Mucosa of gallbladder (tissue), 1 donor: ENCODE measurements at regions not wholly inside any gene's neighbourhood (a gene's known extent, or its start where the extent isn't known, plus 50 kb on each side); places are given as distances from the start of the nearest gene placed in this dataset.

Experiments
- DNase-seq: peaks from one replicate; pipeline ENCODE4 v3.0.0-alpha.2; 2020; ENCODE audit warnings: low spot score
- donor health status: DM: no; HTN: no; CAD: no.

DNA sequence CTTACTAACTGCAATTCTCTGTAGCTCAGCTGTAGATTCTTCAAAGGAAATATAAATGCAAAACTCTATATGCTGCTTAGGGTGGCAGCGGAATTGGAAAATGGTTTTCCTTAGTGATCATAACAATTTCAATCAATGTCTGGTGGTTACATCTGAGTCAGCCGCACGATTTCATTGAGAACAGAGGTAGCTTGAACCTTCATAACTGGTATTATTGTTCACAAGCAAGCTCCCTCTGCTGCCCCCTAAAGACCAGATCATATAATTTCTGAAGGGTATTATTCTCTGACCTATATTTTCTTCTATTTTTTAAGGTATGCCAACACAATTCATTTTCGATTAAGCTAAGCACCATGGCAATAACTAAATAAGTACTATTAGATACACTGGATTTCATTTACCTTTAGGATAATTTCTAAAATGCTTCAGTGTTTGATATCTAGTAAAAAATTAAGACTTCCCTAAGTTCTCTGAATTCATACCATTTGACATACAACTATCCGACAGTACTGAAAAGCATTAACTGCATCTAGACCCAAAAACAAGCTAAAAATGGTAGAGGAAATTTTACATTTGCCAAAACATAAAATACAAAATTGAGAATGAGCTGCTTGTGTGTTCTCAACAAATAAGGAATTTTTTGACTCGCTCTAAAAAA lies 181.1 kb upstream of the SPEF2 start:
- peak; percentile 39 for DNase-seq

DNA sequence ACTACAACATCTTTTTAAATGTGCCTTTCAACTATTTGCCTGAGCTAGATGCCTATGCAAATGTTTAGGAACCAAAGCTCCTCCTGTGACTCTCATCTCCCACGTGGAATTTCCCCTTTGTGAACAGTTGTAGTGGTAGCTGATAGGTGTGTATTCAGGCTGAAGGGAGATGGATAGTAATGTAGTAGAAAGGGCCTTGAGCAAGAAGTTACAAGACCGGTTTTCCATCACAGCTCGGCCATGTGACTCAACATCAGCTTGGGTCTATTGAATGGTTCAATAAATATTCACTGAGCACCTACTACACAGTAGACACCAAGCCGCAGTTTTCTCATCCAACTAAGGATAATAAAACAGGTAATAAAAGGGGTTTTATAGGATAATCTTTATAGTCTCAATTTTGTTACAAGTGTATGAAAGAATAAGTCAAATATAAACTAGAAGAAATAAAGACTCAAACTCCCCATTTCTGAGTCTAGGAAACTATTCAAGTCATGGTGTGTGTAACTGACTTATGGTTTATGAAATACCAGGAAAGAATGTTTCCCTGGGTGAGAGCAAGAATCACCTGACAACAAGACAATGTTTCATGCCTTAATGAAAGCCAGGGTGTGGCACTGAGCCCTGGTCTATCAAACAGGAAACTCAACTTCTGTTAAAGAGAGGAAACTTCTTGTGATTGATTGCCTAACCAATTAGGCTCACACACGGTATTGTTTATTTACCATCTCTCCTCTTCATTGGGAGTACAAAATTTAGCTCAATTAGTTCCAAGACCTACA lies 187.1 kb upstream of the SPEF2 start:
- DNase-seq = no peak

DNA sequence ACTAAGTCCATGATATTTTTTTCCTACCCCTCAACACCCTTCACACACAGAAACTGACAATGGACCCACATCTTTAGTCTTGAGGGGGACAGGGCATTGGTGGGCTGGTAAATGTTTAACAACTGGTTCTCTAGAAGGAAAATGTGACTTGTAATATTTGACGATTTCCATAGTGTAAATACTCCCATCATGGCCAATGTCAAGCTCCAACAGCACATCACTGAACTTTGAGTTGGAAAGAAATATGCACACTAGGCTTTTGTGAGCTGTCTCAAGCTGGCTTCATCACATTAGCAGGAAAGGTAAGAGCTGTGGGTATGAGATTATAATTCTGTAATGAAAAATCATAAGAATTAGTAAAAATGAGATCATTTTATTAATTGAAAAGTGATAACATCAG lies 189.9 kb upstream of the PRLR start:
- no peak for DNase-seq

DNA sequence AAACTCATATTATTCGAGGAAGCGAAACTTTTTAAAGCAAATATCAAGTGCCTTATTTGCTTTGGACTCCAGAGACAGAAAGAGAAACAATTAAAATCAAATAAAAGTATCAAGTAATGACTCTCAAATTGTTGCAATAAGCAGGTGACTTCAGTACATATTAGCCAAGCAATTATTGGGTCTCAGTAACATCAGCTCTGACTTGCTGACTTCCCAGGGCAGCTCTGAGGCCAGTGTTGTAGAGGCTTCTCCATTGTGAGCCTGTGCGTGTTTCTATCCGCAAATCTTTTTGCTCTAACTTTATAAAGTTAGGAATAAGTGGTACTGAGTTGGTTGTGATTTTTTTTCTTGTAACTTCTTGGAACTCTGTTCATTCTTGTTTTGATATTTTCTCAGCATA lies 186.8 kb upstream of the PRLR start:
- no peak for DNase-seq

DNA sequence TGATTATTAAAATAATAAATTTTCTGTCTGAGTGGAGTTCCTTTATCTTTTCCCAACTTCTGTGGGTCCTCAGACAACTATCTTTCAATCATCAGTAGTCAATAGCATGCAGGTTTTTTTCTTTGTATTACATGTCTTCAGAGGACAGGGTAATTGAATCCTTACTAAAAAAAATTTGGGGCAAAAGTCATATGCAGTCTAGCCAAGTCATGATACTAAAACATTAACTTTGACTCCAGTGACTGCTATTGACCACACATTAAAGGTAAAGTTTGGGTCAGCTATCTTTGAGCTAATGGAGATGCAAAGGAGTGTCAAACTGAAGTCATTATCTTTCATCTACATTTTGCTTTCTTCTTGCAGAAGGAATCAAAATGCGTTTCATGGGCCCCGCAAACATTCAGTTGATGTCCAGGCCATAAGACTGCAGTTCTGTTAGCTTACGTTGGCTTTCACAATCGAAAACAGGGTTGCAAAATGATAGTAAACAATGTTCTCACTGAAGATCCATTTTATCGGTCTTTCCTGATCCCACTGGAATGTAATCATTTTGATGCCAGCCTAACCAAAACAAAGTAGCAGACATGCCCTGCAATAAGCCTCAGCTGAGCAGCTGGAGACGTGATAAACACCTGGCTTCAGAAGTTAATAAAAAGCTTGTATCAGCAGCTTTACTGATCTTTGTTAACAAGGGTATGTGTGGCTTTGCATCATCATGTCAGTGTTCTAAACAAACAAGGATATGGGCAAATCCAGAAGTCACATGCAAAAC lies 186.1 kb upstream of the PRLR start:
- DNase-seq = no peak

DNA sequence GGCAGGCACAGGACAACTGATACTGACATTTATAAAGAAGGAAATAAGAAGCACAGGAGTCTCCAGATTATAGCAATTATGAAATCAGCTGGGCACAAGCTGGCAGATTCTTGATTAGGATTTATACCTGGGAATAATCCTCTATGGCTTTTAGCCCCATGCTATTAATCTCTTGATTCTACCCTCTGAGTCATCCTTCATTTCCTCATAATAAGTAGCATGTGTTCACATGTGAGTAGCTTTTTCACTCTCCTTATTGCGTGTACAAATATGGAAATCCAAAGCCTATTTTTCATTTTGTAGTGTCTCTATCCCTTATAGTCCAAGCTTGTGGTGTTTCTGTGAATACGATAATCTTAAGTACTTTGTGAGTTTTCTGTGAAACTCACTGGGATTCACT lies 185.0 kb upstream of the PRLR start:
- no peak for DNase-seq

DNA sequence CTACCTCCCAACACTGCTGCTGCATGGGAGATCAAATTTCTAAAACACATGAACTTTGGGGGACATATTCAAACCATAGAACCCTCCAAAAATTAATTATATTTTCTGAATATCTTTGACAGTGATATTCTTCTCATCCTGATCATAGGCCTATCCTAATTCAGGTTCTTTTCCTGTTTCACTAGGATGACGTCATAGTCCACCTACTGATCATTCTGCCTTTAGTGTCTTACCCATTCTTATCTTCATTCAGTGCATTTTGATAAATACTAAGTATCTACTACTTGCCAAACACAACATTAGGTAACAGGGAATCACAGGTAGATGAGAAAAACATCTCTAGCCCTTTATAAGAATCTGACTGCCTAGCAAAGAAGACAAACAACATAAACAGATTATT lies 179.1 kb upstream of the PRLR start:
- DNase-seq = no peak

DNA sequence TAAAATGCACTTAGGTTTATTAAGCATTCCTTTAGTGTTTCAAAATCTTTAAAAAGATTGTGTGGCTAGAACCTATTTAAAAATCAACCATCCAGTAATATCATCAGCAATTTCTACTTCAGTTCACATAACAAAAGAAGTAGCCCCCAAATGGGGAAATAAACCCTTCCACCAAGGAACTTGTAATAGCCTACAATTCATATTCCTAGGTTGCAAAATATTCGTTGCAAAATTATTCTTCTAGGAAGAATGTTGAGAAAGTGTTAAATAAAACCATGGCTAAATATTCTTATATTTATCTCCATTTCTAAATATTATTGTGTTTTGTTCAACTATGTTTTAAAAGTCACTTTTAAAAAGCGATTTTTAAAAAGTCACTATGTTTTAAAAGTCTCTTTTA lies 177.9 kb upstream of the PRLR start:
- DNase-seq = no peak

DNA sequence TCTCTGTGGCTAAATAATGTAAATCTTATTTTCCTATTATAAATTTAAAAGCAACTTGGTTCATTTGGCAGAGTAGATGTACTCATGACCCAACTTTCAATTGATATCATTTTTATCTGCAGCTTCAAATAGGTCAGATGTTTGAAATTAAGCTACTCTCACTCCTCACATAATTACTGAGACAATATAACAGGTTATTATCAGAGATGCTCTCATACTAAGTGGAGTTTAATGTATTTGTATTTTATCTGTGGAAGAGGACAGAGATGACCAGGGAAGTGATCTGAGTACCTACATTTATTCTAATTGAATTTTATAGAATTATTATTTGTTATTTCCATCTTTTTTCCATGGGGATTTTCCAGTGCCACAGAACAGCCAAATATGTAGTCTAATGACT lies 177.4 kb upstream of the PRLR start:
- no peak for DNase-seq

DNA sequence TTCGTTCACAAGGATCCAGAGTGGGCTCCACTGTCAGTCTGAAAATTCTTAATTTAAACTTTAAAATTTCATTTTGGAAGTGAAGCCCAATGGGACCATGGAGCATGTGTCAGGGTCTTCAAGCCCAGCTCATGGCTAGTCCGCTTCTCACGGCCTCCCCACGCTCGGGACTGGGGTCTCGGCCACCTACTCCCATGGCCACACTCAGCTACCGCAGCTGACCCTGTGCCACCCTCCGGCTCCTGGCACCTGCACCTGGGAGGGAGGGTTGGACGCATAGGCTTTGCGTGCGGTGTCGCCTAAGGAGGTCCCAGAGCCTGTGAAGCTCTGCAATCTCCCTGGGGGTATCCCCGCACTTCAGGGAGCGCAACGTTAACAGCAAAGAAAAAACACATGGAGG lies 175.7 kb upstream of the PRLR start:
- no peak for DNase-seq

DNA sequence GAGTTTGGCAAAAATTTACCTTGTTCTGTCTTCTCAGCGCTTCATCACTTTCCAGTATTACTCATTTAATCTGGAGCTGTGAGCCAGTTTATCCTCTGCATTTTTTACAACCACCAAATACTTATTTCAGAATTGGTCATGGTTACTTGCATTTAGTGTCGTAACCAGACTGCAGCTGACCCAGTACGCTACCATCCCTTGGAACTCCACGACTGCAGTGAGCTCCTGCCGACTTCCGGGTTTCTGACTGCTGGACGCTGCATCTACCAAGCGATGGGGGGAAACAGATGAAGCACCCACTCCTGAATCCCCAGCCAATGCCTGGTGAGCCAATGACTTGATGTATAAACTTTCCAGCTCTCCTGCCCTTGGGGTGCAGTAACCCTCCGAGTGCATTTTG lies 174.4 kb upstream of the PRLR start:
- DNase-seq = no peak

DNA sequence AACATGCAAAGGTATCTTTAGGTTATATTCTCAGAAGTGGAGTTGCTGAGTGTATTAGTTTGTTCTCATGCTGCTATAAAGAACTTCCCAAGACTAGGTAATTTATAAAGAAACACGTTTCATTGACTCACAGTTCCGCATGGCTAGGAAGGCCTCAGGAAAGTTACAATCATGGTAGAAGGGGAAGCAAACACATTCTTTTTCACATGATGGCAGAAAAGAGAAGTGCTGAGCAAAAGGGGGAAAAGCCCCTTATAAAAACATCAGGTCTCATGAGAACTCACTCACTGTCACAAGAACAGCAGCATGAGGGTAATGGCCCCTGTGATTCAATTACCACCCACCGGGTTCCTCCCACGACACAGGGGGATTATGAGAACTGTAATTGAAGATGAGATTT lies 163.6 kb upstream of the PRLR start:
- DNase-seq = no peak

DNA sequence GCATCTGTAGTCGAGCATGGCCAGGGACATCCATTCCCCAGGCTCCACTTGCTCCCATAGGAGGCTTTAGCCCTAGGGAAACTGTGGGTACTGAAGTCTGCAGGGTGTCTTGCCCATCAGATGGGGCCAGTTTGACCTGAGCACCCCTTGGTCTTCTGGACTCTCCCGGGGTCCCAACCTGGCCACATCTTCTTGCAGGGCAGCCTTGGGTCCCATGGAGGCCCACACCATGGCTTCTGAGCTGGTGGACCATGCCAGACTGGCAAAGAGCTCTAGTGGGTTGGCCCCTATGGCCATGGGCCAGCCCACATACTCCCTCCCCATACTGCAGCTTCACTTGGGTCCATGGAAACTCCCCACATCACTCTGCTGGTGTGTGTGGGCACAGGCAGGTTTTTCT lies 154.4 kb upstream of the PRLR start:
- no peak for DNase-seq

DNA sequence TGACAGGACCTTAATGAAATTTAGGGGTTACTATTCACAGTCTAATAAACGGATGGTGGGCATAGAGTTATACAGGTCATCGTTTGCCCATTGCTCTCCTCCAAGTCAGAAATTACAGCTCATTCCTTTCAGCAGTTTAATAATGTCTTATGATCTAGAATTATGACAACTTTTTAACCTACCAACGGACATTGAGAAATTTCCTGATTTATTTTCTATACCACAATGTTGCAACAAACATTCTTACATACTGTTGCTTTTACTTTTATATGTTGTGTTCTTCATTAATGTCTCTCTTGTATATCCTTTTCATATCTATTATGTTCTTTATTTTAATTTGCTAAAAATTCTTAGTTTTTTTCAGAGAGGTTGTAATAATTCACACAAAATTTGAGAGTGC lies 152.8 kb upstream of the PRLR start:
- DNase-seq = no peak

DNA sequence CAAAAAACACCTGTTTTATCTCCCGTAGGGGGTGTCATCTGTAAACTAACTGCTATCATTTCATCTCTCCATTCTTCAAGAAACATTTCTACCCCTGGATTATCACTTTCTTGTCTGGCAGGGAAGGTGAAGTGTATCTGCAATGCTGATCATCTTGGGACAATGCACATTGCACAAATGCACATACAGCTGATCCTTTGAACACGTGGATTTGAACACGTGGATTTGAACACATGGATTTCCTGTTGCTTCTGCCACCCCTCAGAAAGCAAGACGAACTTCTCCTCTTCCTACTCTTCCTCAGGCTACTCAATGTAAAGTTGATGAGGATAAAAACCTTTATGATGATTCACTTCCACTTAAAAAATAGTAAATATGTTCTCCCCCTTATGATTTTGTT lies 147.4 kb upstream of the PRLR start:
- DNase-seq = no peak

DNA sequence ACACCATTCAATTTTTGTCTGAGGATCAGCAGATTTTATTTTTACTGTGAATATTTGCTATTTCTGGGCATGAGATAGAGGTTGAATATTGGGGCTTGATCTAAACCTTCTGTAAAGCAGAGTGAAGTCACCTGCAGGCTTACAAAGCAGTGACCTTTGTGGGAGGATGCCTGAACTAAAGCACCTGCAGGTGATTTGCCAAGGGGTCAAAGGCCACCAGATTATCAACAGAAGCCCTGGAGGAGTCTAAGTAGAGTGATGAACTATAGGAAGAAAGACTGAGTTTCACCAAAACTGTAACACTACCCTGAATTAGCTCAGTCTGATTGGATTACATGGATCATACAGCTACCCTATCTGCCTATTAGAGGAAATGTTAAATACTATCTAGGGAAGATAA lies 144.3 kb upstream of the PRLR start:
- no peak for DNase-seq

DNA sequence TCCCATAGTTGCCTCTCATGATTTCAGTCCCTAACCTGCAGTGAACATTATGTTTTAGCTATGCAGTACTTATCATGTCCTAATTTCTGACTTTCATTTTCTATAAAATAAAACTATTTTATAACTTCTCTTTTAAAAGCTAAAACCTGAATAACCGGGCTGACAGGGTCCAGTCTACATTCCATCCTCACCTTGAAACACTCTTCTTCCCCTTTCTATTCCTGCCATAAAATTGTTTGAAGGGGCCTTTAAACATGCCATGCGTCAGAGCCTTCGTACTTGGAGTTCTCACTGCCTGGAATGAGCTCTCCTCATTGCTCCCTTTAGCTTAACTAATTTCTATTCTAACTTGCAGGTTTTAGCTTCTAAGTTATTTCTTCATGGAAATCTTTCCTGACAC lies 143.0 kb upstream of the PRLR start:
- DNase-seq = no peak

DNA sequence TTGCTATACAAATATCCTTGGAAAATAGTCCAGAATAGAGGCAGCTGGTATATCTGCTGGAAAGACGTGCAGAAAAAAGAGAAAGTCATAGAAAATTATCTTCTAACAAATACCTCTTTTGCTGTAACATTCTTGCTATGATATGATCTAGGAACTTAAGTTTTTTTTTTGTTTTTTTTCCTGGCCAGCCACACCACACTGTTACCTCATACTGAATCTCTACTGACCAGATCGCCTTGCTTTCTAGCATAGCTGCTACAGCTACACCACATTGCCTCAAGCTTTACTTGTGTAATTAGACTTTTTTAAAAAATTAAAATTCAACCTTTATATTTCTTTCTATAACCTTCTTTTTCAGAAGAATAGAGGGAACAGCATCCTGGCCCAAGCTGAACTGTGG lies 142.2 kb upstream of the PRLR start:
- DNase-seq = no peak

DNA sequence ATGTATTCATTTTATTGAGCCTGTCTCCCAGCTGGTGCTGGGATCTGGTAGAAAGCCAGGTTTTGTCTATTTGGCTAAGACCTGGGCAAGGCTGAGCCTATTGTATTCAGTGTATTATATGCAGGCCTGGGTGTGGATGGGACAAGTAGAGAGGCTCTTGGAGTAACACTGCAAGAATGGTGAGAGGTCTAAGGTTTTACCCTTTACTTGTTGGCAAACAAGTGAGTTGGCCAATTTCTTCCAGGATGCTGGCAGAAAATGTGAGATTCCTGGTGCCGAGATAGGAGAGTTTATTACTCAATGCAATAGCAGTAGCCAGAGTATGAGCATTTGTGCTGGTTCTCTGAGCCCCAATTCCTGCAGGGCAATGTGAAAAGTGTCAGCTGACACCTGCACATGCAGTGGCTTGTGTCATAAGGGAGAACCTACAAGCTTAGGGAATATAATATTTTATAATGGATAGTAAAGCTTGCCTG lies 141.7 kb upstream of the PRLR start:
- DNase-seq = peak; percentile 47

DNA sequence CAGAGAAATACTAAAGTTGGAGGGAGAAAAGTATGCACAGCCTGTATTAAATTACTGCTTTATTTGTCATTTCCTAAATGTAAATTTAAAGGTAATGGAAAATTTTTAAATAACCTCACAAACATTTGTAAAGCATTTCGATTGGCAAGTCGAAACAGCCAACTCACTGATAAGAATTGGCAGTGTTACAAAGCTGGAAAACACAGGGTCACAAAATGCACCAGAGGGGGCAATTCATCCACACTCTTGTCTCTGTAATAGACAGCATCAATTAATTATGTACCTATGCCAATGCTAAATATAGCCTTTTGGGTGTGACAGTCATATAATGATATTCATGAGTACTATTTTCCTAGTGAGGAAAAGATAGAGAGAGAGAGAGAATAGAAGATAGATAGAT lies 140.6 kb upstream of the PRLR start:
- DNase-seq = no peak

DNA sequence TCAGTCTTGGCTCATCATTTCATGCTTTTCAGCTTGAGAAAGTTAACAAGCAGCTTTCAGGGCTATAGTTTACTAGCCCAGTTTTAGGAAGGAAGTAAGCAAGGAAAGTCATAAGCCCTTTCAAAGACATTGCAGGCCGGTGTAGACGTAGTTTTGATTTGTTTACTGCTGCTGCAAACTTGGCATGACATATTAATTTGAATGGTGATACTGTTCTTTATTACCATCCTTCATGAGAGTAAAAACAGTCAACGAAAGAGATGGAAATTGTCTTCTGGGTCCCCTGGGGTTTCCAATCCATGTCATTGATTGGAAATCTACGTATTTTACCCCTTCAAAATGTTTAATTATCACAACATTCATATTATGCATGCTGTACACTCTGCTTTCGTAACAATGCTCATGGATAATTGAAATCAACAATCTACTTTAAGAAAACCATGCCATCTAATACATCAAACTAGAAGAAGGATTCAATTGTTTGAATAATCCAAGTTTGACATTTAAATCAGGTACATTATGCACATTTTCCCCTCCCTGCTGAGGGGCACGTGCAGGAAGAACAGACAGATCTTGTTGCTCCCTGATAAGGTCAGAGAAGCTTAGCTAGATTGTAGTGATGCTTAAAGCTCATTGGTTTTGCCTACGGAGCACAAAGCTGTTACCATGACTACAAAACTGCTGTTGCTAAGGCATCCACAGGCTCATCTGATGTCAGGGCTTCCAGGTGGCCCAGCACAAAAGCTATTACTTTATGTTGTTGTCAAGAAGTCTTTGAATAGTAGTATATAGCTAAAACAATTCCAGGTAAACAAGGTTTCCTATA lies 139.9 kb upstream of the PRLR start:
- DNase-seq = no peak

DNA sequence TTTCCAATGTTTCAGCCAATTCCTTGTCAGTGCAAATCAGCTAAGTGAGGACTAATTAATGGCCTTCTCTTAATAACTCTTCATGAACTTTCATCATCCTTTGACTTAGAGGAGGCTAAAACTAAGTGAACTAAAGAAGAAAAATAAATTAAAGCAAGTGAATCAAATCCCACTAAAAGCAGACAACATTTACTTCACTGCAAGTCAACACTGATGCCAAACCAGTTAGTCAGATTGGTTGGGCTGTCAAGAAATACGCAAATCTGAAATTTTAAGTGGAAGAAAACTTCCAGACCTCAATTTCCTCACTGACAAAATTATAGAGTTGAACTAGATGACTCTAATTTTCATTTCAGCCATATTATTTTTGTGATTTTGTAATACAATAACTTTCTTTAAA lies 137.2 kb upstream of the PRLR start:
- DNase-seq = no peak
